Left ventricle myocardium inferior (tissue), 1 donor: ENCODE measurements at regions not wholly inside any gene's neighbourhood (a gene's known extent, or its start where the extent isn't known, plus 50 kb on each side); places are given as distances from the start of the nearest gene placed in this dataset.
"Not testable (repeated sequence)": the region's sequence is repeated elsewhere in the genome, so short reads cannot be mapped to it uniquely, and the experiment has no call there.

Experiments used
- DNase-seq: peaks from one replicate; pipeline ENCODE4 v3.0.0-alpha.2; 2020
- H3K27ac ChIP-seq: fragments of 200-600 bp; replicated peaks from 2 replicates; pipeline ENCODE4 v1.8.0; 2021
- H3K27me3 ChIP-seq: fragments of 200-600 bp; 2 replicates; pipeline ENCODE4 v1.8.0; 2021; ENCODE audit warnings: low read depth
- H3K36me3 ChIP-seq: fragments of 200-600 bp; 2 replicates; pipeline ENCODE4 v1.8.0; 2021
- H3K4me1 ChIP-seq: fragments of 200-600 bp; 2 replicates; pipeline ENCODE4 v1.8.0; 2021
- H3K4me3 ChIP-seq: fragments of 200-600 bp; 2 replicates; pipeline ENCODE4 v1.8.0; 2021; ENCODE audit warnings: mild to moderate bottlenecking, moderate library complexity
- H3K9me3 ChIP-seq: fragments of 200-600 bp; replicated peaks from 2 replicates; pipeline ENCODE4 v1.8.0; 2021
- intact Hi-C: fragments of 100-400 bp; cut with micrococcal nuclease; formaldehyde crosslinking; loops from one replicate; pipeline ENCODE4 v1.11.0; 2022
- TF ChIP-seq, protein P1 (sequence below): fragments of 200-600 bp; IDR thresholded peaks from 2 replicates; pipeline ENCODE4 v1.8.0; 2021; ENCODE audit warnings: antibody characterized with exemption, mild to moderate bottlenecking, borderline replicate concordance
- donor health status: DM: no; HTN: yes; CAD: no; lungs with severe emphysema.

DNA sequence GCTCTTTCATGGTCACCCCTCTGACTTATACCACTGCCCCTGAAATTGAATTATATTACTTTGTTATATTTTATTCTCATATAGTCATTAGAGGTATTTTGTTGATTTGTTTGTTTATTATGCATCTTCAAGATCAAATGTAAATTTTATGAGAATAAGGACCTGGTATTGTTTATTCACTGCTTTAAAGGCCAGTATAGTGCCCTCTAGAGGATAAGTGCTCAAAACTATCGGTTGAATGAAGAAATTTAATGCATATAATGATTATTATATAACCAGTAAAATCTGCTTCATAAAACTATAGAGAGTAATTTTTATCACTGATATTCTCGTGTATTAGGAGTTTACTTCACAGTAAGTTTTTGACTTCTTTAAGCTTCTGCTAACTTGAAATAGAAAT lies 1401.9 kb downstream of the SLITRK1 start:
- no peaks in the 10 kb centered on the region for H3K36me3 ChIP-seq
- no peak for DNase-seq
- no peaks in the 10 kb centered on the region for H3K4me1 ChIP-seq
- no peak overlapping the region for H3K4me3 ChIP-seq
- no peaks in the 10 kb centered on the region for H3K27me3 ChIP-seq
- TF ChIP-seq, protein P1, sequence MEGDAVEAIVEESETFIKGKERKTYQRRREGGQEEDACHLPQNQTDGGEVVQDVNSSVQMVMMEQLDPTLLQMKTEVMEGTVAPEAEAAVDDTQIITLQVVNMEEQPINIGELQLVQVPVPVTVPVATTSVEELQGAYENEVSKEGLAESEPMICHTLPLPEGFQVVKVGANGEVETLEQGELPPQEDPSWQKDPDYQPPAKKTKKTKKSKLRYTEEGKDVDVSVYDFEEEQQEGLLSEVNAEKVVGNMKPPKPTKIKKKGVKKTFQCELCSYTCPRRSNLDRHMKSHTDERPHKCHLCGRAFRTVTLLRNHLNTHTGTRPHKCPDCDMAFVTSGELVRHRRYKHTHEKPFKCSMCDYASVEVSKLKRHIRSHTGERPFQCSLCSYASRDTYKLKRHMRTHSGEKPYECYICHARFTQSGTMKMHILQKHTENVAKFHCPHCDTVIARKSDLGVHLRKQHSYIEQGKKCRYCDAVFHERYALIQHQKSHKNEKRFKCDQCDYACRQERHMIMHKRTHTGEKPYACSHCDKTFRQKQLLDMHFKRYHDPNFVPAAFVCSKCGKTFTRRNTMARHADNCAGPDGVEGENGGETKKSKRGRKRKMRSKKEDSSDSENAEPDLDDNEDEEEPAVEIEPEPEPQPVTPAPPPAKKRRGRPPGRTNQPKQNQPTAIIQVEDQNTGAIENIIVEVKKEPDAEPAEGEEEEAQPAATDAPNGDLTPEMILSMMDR = no peak
- no peak overlapping the region for H3K27ac ChIP-seq
- intact Hi-C loops = no loop called here
- peaks cover under 1% of the 10 kb centered on the region for H3K9me3 ChIP-seq

DNA sequence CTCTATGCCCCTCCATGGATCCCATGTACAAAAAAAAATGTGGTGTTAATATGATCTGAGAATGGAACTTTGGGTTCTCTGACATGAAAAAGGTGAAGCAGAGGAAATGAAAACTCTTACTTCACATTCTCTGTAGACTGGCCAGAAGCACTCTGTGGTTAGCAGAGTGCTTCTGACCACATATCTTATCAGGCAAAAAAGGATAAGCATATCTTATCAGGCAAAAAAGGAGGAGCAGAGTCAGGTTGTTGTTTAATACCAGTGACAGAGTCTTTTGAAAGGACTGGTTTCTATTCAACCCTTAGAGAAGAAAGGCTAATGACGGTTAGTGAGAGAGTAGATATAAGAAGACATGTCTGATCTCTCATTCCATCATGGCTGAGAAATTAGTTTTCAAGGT lies 1404.8 kb downstream of the SLITRK1 start:
- intact Hi-C loops = no loop called here

DNA sequence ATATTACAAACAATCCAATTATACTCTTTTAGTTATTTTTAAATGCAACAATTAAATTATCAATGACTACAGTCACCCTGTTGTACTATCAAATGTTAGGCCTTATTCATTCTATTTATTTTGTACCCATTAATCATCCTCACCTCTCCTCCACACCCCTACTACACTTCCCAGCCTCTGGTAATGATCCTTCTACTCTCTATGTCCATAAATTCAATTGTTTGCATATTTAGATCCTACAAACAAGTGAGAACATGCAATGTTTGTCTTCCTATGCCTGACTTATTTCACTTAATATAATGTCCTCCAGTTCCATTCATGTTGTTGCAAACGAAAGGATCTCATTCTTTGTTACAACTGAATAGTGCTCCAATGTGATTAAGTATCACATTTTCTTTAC lies 1414.6 kb downstream of the SLITRK1 start:
- Histone ChIP-seq H3K4me3 (no peak overlapping the region), H3K36me3 (no peaks in the 10 kb centered on the region), H3K27me3 (no peaks in the 10 kb centered on the region), H3K4me1 (no peaks in the 10 kb centered on the region), H3K9me3 (no peaks in the 10 kb centered on the region), H3K27ac (no peak overlapping the region)
- TF ChIP-seq, protein P1 = no peak
- intact Hi-C loops = no loop called here
- DNase-seq = no peak

More for the DNA sequence above, 1404.8 kb downstream of the SLITRK1 start:
- Histone ChIP-seq H3K4me1 (no peaks in the 10 kb centered on the region), H3K4me3 (no peak overlapping the region), H3K36me3 (no peaks in the 10 kb centered on the region), H3K27ac (no peak overlapping the region), H3K27me3 (no peaks in the 10 kb centered on the region), H3K9me3 (no peaks in the 10 kb centered on the region)
- no peak for DNase-seq
- TF ChIP-seq, protein P1 = no peak

DNA sequence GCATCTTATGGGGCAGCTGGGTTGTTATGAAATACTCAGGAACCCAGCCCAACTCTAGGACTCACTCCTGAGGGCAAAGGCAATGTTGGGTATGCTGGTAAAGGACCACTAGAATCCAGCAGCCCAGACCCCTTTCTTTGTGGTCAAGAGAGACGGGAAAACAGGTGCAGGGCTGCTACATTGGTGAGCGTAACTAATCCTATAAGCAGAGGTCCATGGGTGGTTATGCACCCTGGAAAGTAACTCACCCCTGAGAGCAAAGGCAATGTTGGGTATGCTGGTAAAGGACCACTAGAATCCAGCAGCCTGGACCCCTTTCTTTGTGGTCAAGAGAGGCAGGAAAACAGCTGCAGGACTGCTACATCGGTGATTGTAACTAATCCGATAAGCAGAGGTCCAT lies 1422.7 kb downstream of the SLITRK1 start:
- H3K27ac ChIP-seq, intact Hi-C loops, H3K27me3 ChIP-seq, H3K36me3 ChIP-seq, DNase-seq, H3K4me1 ChIP-seq, H3K4me3 ChIP-seq: not testable (repeated sequence)
- peaks cover 30% of the 10 kb centered on the region for H3K9me3 ChIP-seq

DNA sequence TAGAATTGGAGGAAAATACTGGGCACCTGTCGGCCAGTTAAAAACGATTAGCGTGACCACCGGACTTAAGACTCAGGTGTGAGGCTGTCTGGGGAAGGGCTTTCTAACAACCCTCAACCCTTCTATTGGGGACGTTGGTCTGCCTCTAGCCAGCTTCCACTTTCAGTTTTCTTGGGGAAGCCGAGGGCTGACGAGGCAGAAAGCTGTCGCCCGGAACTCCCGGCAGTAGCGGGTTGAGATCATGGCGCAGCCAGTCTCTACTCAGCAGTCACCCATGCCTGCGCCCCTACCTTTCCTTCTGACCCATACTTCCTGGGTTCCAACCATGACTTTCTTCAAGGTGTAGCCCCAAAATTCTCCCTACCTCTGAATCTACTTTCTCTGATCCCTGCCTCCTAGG lies 1424.1 kb downstream of the SLITRK1 start:
- no peak for DNase-seq
- Histone ChIP-seq H3K27me3 (no peaks in the 10 kb centered on the region), H3K36me3 (no peaks in the 10 kb centered on the region), H3K4me3 (no peak overlapping the region), H3K4me1 (no peaks in the 10 kb centered on the region), H3K27ac (no peak overlapping the region), H3K9me3 (peaks cover 35% of the 10 kb centered on the region)
- TF ChIP-seq, protein P1 = no peak
- intact Hi-C loops = no loop called here

DNA sequence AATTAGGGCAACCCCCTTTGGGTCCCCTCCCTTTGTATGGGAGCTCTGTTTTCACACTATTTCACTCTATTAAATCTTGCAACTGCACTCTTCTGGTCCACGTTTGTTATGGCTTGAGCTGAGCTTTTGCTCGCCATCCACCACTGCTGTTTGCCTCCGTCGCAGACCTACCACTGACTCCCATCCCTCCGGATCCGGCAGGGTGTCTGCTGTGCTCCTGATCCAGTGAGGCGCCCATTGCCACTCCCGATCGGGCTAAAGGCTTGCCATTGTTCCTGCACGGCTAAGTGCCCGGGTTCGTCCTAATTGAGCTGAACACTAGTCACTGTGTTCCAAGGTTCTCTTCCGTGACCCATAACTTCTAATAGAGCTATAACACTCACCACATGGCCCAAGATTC lies 1424.7 kb downstream of the SLITRK1 start:
- DNase-seq = not testable (repeated sequence)

More for the DNA sequence above, 1424.7 kb downstream of the SLITRK1 start:
- H3K4me3 ChIP-seq, H3K27ac ChIP-seq, H3K4me1 ChIP-seq, H3K27me3 ChIP-seq, intact Hi-C loops, H3K36me3 ChIP-seq: not testable (repeated sequence)
- H3K9me3 ChIP-seq = peaks cover 41% of the 10 kb centered on the region
